Occipital lobe (tissue), 1 donor: ENCODE measurements at regions not wholly inside any gene's neighbourhood (a gene's known extent, or its start where the extent isn't known, plus 50 kb on each side); places are given as distances from the start of the nearest gene placed in this dataset.

ENCODE experiments used
- DNase-seq: peaks from one replicate; lab custom pipeline; 2025; lab: John Stamatoyannopoulos, UW

- DNase-seq: no peak
These were observed 569.1 kb downstream of the PDCD6IP start for GRCh38 chr3:34367521-34367920.

- DNase-seq: no peak
These were observed 576.1 kb downstream of the PDCD6IP start for GRCh38 chr3:34374521-34374920.

DNA sequence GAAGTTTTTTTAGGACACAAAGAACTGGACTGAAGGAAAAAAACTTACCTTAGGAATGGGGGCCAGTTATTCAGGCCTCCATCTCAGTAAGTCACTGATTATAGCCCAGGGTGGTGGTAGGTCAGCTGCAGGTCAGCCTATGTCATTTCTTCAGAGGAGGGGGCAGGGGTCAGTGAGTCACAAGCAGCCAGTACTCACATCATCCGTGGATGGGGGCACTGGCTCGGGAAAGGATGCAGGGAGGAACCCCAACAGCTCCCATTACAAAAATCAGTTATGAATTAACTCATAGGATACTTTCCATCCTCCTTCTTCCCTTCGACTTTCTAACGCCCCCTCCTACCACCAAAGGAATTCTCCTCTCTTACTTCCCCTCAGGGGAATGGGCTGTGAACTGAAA lies 578.3 kb downstream of the PDCD6IP start:
- no peak for DNase-seq

GRCh38 chr3:34377961-34378360 lies 579.5 kb downstream of the PDCD6IP start:
- DNase-seq: no peak

GRCh38 chr3:34381243-34381642 lies 582.8 kb downstream of the PDCD6IP start:
- no peak for DNase-seq

DNA sequence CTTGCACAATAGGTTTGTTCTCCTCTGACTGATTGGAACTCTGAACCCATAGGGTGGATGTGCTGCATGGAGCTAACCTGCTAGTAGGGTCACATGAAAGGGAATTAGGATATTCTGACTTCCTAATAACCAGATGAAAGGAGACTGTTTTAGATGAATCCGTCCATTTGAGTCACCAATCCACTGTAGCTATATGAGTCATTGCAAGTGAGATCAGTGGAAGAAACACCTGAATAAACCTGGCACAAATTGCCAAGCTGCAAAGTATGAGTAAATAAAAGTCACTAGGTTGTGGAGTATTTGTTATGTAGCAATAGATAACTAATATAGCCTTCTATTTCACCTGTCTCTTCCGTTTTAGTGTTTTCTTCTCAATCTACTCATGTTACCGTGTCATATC lies 584.4 kb downstream of the PDCD6IP start:
- DNase-seq: no peak

GRCh38 chr3:34386309-34386708 lies 587.9 kb downstream of the PDCD6IP start:
- no peak for DNase-seq

DNA sequence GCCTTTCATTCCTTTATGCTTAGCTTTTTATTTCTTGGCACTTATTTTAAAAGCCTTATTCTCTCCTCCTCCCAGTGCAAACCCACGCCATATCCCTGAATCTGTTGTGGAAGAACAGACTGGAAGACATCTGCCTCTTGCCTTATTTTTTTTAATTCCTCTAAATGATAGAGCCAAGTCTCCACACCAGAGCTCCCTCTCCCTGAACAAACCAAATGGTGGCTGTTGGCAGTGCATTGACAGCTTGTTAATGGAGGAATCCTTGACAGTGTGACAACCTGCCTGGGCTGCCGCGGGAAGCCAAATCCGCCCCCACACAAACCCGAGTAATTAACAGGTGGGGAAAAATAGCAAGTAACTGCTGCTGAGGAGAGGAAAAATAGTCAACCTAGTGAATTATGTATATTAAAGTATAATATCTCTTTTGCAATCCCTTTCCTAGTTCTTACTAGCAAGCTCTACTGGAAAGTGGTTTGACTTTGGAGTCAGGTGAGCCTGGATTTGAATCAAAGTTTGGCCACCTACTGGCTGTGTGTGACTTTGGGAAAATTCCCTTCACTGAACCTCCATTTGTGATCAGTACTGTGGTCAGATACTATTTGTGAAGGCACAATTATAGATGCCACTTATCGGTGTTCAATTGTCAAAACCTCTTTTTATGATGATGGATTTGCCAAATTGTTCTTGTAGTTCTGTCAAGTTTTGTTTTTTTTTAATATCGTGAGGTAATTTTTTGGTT lies 589.6 kb downstream of the PDCD6IP start:
- peak; percentile 72 for DNase-seq

DNA sequence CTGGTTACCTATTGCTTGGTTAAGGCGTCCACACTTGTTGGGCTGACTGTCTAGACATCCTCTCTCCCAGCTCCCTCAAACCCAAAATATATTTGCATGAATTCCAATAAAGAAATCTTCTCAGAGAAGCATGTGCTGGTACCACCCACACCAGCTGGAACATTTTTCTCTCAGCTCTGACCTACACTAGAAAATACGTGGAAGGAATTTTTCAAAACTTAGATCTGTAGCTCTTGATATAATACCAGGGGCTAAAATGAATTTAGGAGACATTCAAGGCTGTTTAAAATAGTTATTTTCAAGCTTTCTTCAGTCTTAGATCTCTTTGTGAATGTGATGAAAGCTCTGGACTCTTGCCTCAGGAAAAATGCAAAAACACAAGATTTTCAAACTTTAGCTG lies 590.4 kb downstream of the PDCD6IP start:
- DNase-seq: no peak

DNA sequence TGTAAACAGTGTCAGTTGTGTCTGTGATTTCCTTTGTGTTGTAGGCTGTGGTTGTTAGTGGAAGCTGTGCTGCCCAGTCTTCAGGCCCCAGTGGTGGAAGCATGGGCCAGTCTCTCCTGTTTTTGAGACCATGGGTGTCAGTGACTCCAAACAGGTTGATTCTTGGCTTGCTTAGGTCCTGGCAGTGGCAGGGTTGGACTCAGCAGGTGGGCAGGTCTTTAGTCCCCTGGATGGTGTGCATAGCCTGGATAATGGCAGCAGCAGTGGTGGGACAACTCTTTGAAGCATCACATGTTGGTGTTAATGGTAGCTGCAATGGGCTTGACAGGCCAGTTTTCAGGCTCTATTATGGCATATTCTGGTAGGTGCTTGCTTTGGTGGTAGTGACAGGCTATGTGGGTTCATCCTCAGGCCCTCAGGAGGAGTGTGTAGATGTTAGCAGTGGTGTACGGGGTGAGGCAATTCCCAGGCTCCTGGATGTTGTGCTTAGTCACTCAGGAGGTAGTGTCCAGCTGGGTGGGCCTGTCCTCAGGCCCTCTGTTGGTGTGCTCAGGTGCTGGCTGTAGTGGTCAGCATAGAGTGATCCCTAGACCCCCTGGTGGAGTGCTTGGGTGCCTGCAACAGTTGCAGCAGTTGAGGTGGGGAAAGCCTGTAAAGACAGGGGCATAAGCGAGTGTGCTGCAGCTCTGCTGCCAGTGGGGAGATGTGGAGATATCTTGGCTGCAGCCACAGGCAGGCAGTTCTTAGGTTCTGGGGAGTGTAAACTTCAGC lies 596.7 kb downstream of the PDCD6IP start:
- no peak for DNase-seq

DNA sequence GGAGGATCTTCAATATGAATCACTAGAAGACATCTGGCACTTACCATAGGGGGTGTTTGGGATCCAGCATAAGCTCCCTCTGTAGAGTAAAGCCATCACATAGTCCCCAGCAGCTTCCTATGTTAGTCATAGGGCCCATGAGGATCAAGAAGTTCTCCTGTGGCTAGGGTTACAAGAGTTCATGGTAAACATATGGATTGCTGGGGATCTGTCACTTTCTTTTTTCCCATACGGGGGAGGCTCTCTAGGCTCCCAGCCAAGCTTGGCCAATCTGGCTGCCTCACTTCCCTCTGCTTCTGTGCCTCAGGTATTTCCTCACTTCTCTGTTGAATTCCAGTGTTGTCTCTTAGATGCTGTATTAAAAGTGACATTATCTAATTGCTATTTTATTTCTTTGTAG lies 597.9 kb downstream of the PDCD6IP start:
- DNase-seq: no peak

DNA sequence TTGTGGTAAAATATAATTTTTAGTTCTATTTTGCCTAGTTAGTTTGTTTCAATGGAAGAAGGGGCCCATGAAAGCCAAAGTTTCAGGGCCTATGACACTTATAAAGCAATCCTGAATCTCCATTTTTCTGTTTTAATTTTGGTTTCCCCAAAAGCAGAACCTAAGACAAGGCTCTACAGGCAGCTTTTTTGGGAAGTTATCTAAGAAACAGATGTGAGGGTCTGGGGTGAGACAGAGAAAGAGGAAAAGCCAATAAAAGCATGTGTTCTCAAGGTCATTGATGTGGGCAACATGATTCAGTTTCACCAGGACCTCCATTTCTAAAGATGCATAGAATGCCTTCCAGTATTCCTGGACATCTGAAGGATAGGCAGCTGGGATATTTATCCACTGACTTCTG lies 598.5 kb downstream of the PDCD6IP start:
- DNase-seq: no peak

- DNase-seq: no peak
These were observed 601.0 kb downstream of the PDCD6IP start for GRCh38 chr3:34399401-34399800.

GRCh38 chr3:34405159-34405558 lies 606.7 kb downstream of the PDCD6IP start:
- DNase-seq: no peak

DNA sequence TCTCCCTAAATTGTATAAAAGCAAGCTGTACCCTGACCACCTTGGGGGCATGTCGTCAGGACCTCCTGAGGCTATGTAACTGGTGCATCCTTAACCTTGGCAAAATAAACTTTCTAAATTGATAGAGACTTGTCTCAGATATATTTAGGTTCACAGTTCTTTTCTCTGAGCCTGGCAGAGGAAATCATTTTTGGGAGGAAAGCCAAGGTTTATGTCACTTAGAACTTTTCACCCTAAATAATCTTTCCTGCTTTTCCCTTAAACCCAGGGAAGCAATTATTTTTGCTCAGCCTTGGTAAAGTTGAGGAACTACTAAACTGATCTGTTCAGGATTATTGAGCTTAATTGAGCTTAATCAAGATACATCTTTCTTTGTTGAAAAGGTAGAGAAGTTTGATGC lies 608.9 kb downstream of the PDCD6IP start:
- no peak for DNase-seq

DNA sequence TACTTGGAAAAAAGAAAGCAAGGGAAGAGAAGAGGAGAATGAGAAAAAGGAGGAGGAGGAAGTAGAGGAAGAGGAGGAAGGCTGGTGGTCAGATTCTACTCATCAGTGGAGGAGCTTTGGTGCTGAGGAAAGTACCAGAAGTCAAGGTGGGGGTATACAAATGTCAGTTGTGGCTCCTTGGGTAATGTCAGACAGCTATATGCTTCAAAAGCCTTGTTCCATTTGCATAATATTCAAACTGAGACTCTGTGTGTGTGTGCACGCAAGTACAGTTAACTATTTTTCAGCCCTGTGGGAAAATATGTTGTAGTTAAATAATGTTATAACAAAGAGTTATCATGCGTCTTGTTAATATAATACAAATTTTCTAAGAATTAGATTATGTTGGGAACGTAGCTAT lies 609.7 kb downstream of the PDCD6IP start:
- no peak for DNase-seq

DNA sequence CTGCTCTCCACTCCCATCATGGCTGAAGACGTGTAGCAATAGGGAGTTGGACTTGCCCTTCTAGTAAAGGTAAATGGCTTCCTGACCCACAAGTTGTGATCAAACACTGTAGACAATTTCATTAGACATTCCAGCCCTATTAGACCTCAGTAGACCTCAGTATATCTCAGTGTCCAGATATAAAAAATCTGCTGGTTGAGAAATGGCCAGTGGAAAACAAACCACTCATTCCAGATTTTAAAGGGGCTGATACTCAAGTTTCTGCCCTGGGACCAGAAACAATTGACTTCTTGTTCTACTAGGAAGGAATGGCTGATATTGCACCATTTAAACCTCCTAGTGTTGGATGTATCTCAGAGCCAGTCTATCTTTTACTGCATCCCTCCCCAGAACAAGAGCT lies 613.2 kb downstream of the PDCD6IP start:
- no peak for DNase-seq

GRCh38 chr3:34419801-34420200 lies 621.4 kb downstream of the PDCD6IP start:
- DNase-seq: no peak

- no peak for DNase-seq
These were observed 623.3 kb downstream of the PDCD6IP start for GRCh38 chr3:34421762-34422161.

- DNase-seq: no peak
These were observed 641.4 kb downstream of the PDCD6IP start for GRCh38 chr3:34439796-34440195.

GRCh38 chr3:34444137-34444536 lies 645.7 kb downstream of the PDCD6IP start:
- no peak for DNase-seq

DNA sequence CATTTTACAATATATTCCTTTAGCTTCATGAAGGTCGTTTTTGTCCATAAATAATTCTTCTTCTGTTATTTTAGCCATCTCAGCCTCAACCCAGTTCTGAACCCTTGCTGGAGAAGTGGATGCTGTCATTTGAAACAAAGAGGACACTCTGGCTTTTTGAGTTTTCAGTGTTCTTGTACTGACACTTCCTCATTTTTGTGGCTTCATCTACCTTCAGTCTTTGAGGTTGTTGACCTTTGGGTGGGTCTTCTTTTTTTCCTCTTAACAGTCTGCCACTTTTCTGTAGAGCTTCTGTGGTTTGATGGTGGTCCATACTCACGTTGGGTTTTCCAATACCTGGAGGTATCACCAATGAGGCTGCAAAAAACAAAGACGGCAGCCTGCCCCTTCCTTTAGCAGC lies 650.9 kb downstream of the PDCD6IP start:
- DNase-seq: no peak

GRCh38 chr3:34463414-34463813 lies 665.0 kb downstream of the PDCD6IP start:
- DNase-seq: no peak
